Left ventricle myocardium superior (tissue), 1 donor: ENCODE measurements at regions not wholly inside any gene's neighbourhood (a gene's known extent, or its start where the extent isn't known, plus 50 kb on each side); places are given as distances from the start of the nearest gene placed in this dataset.

ENCODE experiments used
- ATAC-seq: fragments of 200-7000 bp; cut with Tn5 transposase; one replicate; pipeline ENCODE4 v1.9.1; 2020; ENCODE audit warnings: mild to moderate bottlenecking, moderate library complexity
- DNase-seq: peaks from one replicate; pipeline ENCODE4 v3.0.0-alpha.2; 2020
- intact Hi-C: fragments of 100-400 bp; cut with micrococcal nuclease; formaldehyde crosslinking; loops from one replicate; pipeline ENCODE4 v1.11.0; 2022
- donor health status: DM: no; HTN: yes; CAD: no; lungs with severe emphysema.

DNA sequence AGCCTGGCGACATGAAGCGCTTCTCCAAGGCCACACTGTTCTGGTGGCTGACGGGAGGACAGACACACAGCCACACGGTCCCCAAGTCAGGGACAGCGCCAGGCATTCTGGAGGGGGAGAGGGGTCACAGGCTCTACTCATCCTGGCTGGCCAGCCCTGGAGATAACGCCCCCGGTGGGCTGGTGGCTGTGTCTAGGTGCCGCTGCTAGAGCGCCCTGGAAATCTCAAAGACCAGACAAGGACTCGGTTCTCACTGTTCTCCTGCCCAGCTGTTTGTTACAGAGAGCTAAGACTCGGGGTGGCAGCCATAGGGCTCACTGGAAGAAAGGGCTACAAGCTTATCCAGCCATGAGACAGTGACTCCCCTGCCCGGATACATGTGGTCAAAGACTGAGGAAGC, 72.0 kb downstream of the KCNF1 start:
- intact Hi-C loops: no loop called here
- peak; percentile 4 for ATAC-seq
- peak; percentile 45 for DNase-seq

DNA sequence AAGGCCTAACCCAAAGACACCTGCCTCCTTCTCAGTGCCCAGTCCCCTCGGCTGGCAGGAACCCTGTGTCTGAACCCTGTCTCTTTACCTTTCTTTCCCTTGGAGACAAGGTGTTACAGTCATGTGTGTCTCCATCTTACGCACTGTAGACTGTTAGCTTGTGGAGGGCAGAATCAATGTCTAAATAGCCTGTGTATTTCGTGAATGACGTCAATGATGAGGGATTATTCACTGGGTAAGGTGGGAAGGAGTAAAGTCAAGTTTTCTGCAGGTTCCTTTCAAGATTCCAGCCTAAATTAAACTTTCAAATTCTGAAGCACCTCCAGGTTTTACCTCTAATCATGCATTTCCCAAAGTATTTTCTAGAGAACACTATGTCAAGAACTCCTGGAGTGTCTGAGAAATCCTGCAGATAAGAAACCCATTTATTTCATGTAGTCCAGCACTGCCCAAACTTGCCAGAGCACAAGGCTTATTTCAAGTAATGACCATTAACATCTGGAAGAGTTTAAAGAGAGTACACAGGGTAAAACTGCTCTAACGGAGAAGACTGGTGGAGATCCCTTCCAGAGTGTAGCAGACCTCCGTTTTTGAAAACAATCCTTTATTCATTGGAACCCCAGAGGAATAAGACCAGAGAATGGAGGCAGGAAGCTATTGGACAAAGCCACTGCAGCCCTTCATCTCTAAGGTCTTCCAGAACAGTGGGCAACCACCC, 72.8 kb downstream of the KCNF1 start:
- intact Hi-C loops: no loop called here
- DNase-seq (no peak), ATAC-seq (peak; percentile 63)

DNA sequence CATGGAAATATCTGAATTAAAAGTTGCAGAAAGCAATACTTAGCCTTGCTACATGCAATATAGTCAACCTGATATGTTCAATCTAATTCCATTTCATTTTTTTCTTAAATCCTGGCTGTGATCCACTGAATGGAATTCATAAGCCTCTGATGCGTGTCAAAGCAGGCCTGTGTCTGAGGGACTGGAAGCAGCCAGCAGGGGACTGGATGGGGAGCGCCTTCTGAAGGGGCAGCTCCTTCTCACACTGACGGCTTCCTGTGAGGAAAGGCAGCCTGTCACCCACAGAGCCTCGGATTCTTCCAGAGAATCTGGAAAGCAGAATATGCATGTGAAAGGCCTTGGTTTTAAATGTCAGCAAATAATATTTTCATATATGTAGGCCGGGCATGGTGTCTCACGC, 73.5 kb downstream of the KCNF1 start:
- ATAC-seq (no peak), DNase-seq (no peak)
- intact Hi-C loops: no loop called here

DNA sequence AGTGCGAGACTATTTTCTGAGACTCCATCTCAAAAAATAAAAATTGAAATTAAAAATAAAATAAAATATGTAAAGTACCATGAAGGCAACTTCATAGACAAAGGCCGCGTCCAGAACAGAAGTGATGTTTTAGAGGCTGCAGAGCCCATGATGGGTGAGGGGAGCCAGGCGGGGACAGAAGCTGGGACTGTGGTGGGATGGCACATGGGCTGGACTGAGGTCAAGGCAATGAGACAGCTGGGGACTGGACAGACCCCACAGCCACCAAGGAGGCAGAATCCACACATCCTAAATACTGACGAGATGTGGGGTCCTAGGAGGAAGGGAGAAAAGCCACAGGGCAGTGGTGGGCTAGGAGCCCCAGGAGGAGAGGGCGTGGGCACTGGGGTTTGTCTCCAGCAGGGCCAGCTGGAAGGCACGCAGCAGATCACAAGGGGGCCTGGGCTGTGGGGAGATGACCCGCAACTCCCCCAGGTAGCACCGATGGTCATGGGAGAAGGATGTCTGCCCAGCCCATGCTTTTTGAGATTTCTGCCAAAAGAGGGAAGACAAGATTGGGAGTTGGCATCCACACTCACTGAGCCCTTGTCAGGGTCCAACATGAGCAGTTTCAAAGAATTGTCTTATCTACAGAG, 74.3 kb downstream of the KCNF1 start:
- no peak for DNase-seq
- intact Hi-C loops: no loop called here
- ATAC-seq: no peak

DNA sequence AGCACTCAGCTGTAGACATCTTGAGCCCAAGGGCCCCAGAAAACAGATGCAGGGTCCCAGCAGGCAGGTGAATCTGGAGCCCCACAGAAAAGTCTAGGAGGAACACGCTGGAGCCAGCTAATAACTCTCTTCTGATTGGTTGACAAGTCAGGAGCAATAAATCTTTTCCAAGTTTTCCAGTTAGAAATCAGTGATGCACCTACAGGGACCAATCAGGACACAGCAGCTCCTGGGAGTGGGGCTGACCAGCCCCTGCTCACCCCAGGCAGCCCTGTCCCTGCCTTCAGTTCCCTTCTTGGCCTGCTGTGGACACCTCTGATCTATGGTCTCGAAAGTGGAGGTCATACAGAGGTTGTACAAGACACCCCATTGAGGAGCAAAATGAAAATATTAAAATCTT, 75.7 kb downstream of the KCNF1 start:
- DNase-seq: no peak
- intact Hi-C loops: no loop called here
- no peak for ATAC-seq

DNA sequence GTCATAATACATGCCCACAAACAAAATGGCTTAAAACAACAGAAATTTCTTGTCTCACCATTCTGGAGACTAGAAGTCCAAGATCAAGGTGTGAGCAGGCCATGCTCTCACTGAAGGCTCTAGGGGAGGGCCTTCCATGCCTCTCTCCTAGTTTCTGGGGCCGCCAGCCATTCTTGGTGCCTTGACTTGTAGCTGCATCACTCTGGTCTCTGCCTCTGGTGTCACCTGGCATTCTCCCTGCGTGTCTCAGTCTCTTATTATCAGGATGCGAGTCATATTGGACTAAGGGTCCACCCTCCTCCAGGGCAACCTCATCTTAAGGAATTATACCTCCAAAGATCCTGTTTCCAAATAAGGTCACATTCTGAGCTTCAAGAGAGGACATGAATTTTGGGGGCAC, 76.1 kb downstream of the KCNF1 start:
- ATAC-seq (no peak), DNase-seq (no peak)
- intact Hi-C loops: no loop called here

DNA sequence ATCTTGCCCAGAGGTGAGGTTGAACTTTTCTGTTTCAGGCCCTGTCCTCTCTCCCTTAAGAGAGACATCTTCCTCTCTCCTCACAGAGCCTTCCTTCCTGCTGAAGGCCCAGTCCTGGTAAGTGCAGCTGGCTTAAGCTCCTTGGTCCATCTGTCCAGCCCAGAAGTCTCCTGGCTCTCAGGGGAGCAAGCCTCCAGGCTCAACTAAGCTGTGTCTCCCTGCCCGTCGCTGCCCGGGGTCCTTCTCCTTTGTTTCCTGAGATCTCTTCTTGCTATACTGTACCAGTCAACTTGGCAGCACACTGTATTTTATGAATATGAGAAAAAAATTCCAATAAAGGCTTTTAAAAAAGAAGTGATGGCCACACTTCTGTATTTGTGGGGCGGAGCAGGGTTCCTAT, 77.4 kb downstream of the KCNF1 start:
- no peak for DNase-seq
- intact Hi-C loops: no loop called here
- no peak for ATAC-seq

DNA sequence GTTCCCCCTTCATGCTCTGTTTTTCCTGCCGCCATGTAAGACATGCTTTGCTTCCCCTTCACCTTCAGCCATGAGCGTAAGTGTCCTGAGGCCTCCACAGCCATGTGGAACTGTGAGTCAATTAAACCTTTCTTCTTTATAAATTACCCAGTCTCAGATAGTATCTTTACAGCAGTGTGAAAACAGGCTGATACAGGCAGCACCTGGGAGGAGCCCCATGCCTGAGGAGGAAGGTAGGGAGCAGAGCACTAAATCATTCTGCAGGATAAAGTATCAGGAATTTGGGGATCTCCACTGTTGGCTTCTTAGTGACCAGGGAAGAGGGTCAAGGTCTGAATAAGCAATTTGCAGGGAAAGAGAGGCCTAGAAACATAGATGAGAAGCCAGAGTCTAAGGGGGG, 78.0 kb downstream of the KCNF1 start:
- no peak for ATAC-seq
- no peak for DNase-seq
- intact Hi-C loops: no loop called here

DNA sequence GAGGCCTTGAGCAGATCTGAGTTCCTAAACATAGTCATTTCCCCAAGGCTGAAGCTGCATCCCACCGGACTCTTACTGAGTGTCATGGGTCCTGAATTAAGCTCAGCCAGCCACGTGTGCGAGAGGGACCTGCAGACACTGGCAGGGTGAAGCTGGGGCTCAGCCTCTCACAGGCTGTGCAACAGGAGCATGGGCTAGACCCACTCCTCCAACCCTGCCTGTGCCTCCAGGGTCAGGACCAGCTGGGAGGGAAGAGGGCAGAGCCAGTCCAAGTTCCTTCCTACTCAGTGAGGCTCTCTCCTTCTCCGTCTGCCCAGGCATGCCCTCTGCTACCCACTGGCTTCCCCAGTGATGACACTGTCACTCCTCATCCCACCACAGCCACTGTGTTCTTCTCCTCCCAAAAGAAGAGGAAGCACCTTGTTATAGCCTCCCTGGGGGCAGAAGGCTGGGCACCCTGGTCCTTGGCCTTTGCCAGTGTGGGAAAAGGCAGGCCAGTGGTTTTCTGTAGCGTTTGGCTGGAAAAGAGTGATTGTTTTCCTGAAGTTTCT, 78.9 kb downstream of the KCNF1 start:
- DNase-seq (no peak), ATAC-seq (no peak)
- intact Hi-C loops: no loop called here

DNA sequence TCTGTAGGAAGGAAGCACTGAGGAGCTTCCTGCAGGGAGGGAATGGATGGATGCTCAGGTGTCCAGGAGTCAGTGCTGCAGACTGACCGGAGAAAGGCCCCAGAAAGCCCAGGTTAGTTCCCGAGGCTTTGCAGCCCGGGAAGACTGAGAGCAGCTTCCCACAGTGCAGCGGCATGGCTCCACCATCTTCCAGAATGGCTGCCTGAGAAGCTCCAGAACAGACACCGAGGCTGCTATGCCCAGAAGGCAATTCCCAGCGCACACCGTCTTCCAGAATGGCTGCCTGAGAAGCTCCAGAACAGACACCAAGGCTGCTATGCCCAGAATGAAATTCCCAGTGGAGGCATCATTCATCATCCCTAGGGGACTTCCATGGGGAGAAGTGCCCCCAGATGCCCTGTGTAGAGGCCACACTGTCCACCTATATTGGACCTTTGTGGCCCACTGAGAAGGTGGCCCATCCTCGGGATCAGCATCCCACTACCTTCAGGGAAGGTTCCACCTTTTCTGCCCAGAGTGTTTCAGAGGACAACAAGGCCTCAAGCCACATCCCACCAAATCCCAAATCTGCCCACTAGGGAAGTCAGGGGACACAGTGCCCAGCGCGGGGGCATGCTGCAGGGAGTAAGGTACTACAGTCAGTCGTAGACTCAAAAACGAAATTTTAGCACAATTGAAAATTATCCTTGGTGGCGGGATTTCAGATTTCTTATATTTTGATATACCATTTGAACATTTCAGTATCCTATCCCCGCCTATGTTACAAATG, 80.5 kb downstream of the KCNF1 start:
- DNase-seq: no peak
- ATAC-seq: no peak
- intact Hi-C loops: no loop called here

DNA sequence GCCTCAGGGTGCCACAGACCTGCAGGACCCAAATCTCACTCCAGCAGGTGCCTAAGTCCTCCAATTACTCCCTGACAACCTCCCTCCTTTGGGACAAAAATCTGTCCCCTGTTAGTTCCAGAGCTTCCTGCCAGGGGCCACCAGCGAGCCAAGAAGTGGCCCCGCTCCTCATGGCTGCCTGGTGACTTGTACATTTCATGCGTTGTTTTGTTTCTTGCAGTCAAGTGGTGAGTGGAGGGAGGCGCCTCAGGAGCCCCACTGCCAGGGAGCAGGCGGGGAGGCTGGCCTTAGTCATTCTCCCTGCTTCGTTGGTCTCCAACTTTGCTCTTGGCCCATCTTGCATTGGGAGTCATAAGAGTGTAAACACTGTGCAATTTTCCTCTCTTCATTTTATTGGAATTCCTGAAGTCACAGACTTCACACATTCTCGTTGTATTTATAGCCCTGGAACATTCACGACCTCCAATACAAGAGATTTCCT, 81.3 kb downstream of the KCNF1 start:
- DNase-seq: no peak
- no peak for ATAC-seq
- intact Hi-C loops: no loop called here

DNA sequence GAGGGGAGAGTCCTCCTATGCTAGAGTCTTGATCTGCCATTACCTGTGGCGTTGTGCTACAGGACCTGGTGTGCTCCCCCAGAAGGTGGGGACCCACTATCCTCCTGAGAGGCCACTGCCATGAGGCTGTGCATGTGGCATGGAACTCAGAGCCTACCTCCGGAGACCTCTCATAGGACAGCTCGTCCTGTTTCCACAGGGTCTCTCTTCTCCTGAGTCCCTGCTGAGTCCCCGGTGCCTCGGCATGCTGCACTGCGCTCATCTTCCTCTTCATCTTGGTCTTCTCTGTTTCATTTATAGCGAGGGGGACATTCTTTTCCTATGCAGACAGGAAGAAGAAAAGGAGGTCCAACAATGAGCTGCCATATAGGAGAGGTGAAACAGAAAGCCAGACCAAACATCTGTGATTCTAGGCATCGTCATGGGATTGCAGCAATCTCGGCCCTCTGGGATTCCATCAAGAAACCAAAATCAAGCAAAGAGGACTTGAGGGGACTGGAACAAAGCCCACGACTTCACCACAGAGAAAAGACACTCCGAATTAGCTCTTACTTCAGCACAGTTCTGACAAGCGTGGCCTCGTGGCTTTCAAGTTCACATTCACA, 83.7 kb downstream of the KCNF1 start:
- ATAC-seq (no peak), DNase-seq (no peak)
- intact Hi-C loops: no loop called here

DNA sequence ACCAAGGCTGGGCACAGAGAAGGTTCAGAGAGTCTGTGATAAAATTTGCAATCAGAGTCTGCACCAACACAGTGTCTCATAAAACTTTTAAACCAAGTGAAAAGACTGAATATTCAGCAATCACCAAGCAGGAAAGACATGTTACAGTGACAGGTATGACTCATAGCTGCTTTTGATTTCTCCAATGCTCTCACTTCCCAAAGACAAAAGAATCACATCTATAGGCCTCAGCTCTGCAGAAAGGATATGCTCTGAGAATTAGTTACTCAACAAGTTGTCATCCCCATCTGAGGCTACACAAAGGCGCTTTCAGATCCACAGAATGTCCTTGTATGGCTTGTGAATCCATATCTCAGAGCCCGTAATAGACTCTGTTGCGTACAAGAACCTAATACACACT, 92.5 kb downstream of the KCNF1 start:
- no peak for ATAC-seq
- no peak for DNase-seq
- intact Hi-C loops: no loop called here

DNA sequence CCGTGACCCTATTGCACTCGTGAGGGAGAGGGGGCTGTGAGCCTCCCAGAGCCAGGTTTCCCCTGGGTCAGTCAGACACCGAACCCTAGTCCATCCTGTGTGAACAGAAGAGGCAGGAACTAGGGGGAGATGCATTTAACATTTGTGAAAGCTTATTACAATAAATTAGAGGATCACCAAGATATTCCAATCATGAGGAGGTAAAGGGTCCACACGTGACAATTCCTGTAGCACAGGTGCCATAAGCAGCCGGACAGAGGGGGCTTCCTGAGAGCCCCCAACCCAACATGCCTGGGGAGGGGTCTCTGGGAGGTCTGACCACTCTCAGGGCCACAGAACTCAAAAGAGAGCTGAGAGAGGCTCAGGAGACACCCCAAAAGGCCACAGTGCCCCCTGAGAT, 93.3 kb downstream of the KCNF1 start:
- intact Hi-C loops: no loop called here
- ATAC-seq (no peak), DNase-seq (no peak)

DNA sequence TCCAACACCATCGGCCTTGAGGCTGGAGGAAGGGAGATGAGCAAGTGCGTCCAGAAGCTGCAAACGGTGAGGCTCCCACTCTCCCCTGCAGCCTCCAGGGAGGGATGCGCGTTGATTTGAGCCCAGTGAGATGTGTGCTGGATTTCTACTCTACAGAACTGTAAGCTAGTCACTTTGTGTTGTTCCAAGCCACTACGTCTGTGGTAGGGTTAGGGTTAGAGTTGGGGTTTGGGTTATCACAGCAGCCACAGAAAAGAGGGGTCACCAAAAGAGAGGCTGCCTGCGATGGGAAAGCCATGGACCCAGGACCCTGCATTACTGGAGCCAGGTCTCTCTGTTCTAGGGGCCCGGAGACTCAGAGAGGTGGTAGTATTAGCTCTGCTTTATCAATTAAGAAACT, 94.5 kb downstream of the KCNF1 start:
- intact Hi-C loops: no loop called here
- no peak for ATAC-seq
- no peak for DNase-seq

DNA sequence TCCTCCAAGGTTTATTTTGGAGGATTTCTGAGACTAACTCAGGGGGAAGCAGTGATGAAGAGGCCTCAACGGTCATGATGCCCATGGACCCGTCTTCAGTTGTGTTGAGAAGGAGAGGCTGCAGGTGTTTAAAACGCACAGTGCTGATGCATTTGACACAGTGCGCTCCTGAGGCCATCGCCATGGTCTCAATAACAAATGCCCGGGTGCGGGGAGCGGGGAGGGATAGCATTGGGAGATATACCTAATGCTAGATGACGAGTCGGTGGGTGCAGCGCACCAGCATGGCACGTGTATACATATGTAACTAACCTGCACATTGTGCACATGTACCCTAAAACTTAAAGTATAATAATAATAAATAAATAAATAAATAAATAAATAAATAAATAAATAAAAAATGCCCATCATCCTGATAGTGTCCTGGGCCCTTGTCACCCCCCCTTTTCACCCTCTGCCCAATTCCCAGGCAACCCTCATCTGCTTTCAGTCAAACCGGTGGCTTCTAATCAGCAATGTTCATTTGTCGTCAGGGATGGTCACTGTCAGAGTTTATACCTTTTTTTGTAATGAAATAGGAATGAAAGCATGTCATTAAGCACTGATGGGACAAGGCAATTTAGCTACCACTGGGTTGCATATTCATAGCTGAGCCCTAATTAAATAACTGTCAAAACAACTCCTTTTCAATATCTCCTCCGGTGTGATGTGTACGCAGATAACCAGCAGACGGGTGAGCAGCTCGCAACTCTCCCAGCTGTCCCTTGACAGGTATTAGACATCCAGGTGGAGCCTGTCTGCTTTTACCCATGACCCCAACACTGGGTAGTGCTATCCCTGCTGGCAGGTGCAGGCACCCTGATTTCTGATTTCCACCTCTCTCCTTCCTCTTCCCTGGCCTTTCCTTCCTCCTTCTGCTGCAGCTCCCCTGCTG, 95.9 kb downstream of the KCNF1 start:
- DNase-seq (no peak), ATAC-seq (no peak)
- intact Hi-C loops: no loop called here

DNA sequence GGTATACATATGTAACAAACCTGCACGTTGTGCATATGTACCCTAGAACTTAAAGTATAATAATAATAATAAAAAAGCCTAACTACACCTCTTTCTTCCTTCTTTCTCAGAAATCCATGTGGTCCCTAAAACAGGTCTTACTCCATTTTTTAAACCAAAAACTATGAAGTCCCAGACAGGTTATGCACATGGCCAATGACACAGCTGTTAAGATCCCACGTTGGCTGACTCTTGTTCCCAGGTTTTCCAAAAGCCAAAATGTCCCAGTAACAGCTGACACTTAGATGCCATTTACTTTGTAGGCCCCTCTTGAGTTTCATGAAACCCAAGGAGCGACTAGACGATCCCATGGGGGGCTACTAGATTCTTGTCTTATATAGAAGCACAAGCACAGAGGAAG, 97.0 kb downstream of the KCNF1 start:
- intact Hi-C loops: no loop called here
- no peak for DNase-seq
- ATAC-seq: no peak

DNA sequence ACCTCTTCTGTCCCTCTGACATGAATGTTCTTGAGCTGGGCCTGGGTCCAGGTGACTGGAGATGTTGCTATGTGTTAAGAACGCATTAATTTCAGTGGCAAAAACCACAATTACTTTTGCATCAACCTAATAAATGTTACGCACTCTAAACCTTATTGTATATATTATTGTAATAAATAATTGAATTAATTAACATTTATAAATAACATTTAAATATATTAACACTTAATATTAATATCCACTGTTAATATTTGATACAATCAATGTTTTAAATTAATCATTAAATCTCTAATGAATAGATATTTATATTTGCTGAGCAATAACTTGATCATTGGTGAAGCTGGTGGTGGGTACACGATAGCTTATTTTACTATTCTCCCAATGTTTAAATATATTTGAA, 97.4 kb downstream of the KCNF1 start:
- intact Hi-C loops: no loop called here
- DNase-seq (no peak), ATAC-seq (no peak)

DNA sequence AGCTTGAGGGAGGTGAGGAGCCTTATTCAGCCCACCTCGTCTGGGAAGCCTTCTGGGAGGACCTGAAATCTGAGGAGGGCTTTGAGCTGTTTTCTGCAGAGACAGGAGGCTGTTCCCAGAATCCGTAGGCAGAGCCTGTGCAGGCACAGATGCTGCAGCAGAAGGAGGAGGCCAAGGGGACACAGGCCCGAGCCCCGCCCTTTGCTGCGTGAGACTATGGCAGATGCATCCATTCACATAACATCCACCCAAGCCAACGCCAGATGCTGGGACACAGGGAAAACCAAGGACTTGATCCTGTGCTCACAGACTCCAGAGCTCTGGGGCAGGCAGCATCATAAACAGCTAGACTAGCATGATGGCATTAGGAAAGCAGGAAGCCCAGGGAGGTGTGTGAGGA, 98.2 kb downstream of the KCNF1 start:
- intact Hi-C loops: no loop called here
- DNase-seq (no peak), ATAC-seq (no peak)
